GM18867 (cell line): ENCODE measurements at regions not wholly inside any gene's neighbourhood (a gene's known extent, or its start where the extent isn't known, plus 50 kb on each side); places are given as distances from the start of the nearest gene placed in this dataset.
"Not testable (repeated sequence)": the region's sequence is repeated elsewhere in the genome, so short reads cannot be mapped to it uniquely, and the experiment has no call there.

Source experiments
- ATAC-seq: cut with Tn5 transposase; IDR thresholded peaks from one replicate; pipeline ENCODE4 v1.9.1; 2021; ENCODE audit warnings: mild to moderate bottlenecking, moderate library complexity; ENCODE audit not compliant: unreplicated experiment

DNA sequence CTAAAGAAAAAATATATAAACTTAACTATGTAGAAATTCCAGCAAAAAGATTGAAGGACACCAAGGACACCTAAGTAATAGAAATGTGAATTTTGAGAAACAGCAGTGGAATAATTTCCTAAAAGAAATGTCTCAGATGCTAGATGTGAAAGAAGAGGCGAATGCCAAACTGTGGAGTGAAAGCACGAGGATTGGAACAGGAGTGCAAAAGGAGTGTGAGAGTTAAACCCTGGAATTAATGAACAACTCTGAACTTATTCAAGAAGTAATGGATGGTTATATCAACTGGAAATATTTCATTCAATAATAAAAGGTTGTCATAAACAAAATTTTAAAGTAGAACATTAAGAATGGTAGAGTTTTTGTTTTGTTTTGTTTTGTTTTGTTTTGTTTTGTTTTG lies 78.5 kb upstream of the SGIP1 start:
- no peak for ATAC-seq

DNA sequence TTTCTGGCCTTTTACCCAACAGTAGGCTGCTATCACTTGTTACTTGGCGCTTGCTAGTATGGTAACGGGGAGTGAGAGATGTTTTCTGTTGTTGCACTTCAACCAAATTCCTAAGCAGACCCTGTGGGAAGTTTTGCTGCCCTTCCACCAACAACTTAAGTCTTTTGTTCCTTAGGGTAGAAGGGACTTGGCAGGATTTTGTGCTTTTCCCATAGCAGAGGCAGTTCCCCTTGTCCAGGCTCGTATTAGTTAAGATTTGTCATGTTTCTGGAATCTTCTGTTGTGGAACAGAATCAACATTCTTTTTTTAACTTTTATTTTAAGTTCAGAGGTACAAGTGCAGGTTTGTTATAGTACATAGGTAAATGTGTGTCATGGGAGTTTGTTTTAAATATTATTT lies 73.2 kb upstream of the SGIP1 start:
- no peak for ATAC-seq

DNA sequence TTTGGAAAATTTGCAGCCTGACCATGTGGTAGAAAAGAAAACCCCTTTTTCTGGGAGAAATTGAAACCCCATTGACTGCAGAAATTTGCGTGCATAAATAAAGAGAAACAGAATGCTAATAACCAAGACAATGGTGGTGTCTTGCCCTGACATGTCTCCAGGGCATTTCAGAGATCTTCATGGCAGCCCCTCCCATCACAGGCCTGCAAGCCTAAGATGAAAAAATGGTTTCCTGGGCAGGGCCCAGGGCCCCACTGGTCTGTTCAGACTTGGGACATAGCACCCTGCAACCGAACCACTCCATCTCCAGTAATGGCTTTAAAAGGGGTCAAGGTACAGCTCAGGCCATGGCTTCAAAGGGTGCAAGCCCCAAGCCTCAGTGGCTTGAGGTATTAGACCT lies 71.6 kb upstream of the SGIP1 start:
- ATAC-seq, result no peak

DNA sequence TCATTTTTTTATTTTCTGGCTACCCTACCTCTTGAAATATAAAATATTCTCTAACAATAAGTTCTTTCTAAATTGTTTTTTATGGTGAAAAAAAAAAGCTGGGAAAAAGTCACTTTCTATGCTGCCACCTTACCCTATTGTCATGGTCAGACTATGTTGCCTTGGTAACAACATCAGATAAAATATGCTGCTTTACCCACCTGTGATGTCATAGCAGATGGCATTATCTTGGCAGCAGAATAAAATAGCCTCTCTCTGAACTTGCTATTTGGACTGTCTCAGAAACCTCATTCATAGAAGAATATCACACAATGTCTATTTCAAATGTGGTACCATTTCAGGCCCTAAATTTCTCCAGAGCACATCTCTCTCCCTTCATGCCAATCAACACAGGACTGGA lies 69.6 kb upstream of the SGIP1 start:
- no peak for ATAC-seq

DNA sequence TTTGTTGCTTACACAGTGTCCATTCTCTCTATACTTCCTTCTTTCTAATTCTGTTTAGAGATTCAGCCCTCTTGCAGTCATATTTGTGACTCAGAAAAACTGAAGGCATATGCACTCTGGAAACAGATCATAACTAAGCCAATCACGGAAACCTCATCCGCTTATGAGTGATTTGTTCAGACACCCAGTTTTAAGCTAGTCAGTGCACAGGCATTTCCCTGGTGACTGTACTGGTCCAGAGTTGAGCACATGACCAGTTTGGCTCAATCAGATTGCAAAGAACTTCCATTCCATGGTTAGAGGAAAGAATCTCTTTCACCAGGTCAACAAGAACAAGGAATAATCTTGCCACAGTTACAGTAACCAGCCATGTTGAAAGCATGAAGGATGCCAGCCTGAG lies 69.2 kb upstream of the SGIP1 start:
- no peak for ATAC-seq

DNA sequence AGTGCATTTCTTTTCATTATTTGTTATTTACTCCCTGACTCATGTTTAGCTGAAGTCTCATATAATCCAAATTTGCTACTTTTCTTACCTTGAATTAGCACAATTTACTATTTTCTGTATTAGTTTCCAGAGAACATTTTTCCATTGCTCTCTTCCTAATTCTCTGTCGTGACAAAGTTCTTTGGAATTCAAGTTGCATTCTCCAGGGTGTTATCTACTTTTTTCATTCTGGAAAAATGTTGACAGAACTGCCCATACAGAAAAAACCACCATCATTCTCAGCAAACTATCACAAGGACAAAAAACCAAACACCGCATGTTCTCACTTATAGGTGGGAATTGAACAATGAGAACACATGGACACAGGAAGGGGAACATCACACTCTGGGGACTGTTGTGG lies 67.3 kb upstream of the SGIP1 start:
- ATAC-seq, result not testable (repeated sequence)

DNA sequence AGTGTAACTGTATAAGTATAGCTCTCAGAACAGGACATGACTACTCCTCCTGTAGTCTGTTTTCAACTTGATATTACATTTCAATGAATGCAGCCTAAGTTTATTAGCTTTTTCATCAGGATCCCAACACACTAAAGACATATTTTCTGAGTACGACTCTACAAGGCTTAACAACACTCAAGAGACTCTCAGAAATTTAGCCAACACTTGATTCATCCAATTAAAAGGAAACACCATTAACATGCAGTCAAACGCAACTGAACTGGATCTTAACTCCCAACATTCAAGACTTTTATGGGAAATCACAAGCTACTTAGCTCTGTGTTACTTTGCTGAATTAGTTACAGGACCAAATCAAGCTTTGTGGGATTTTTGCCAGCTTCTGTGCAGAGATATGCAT lies 65.2 kb upstream of the SGIP1 start:
- ATAC-seq, result no peak

DNA sequence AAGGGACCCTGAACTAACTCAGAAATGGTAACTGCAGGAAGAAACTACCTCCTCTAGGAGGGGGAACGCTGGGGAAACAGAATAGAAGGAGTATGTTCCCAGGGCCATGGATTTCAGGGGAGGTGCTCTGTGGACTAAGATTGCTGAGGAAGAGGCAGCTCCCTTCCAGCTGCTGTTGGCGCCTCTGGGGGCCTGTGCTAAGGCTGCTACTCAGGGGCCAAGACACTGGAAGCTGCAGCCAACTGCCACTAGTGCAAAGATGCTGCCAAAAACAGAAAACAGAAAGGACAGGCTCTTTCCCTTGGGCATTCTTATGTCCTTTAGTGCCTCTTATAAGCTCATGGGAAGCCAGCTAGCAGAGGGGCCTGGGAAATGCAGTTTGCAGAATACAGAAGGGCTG lies 58.0 kb upstream of the SGIP1 start:
- ATAC-seq, result no peak

DNA sequence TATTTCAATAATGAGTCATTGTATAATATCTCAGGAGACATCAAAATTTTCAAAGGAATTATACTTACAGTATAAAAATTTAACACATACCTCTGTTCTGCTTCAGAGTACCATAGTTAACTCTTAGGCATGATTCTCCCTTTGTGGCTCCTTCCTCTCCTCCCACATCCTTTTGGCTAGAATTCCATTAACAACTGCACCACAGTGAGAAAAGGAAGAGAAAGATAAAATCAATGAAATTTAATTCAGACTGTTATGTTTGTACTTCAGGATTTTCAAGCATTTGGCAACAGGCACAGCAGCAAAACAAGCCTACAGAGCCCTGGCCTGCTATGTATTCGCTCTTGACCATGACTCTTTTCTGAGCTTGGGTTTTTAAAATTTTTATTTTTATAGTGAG lies 57.2 kb upstream of the SGIP1 start:
- no peak for ATAC-seq

DNA sequence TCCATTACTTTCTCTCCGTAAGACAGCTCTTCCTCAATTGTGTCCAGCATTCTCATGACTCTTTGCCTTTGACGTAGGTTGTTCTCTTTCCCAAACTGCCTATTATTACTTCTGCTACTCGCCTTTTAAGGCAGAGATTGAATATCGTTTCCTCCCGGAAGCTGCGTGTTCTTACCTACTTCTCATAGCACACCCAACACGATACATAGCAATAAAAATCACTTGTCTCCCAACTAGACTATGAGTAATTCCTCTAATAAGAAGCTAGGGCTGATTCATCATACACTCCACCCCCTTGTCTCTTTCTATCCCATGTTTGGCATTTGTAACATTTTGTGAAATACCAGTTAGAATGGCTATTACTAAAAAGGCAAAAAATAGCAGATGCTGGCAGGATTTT lies 55.8 kb upstream of the SGIP1 start:
- ATAC-seq, result no peak

DNA sequence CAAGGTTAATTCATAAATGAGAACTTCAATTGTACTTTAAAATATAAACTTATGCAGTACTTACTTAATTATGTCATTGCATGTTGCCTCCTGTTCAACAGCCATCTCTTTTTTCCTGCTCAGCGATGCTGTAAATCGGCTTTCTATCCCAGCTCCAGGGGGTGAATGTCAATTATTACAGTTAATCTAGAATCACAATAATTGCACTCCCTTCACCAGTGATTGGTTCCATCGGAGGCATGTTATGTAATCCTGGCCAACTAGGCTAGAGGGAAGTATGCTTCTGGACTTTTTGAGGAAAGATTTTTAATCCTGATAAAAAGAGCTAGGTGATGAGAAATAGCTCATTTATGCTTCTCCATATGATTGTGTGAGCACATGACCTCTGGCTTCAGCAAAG lies 53.8 kb upstream of the SGIP1 start:
- no peak for ATAC-seq

DNA sequence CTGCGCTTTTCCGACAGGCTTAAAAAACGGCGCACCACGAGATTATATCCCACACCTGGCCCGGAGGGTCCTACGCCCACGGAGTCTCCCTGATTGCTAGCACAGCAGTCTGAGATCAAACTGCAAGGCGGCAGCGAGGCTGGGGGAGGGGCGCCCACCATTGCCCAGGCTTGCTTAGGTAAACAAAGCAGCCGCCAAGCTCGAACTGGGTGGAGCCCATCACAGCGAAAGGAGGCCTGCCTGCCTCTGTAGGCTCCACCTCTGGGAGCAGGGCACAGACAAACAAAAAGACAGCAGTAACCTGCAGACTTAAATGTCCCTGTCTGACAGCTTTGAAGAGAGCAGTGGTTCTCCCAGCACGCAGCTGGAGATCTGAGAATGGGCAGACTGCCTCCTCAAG lies 52.7 kb upstream of the SGIP1 start:
- ATAC-seq, result not testable (repeated sequence)
